DND-41 (cell line): ENCODE measurements at regions not wholly inside any gene's neighbourhood (a gene's known extent, or its start where the extent isn't known, plus 50 kb on each side); places are given as distances from the start of the nearest gene placed in this dataset.

Experiments
- CTCF ChIP-seq: IDR thresholded peaks from 2 replicates; pipeline ENCODE4 v1.5.1; 2012; ENCODE audit warnings: borderline replicate concordance, low read length, moderate library complexity, mild to moderate bottlenecking; ENCODE audit not compliant: poor library complexity, severe bottlenecking; ENCODE audit errors: extremely low read depth
- EZH2 ChIP-seq: IDR thresholded peaks from 3 replicates; pipeline ENCODE4 v1.6.1; 2012; ENCODE audit warnings: borderline replicate concordance, low read depth, mild to moderate bottlenecking, moderate library complexity, low read length, inconsistent platforms; ENCODE audit not compliant: severe bottlenecking

DNA sequence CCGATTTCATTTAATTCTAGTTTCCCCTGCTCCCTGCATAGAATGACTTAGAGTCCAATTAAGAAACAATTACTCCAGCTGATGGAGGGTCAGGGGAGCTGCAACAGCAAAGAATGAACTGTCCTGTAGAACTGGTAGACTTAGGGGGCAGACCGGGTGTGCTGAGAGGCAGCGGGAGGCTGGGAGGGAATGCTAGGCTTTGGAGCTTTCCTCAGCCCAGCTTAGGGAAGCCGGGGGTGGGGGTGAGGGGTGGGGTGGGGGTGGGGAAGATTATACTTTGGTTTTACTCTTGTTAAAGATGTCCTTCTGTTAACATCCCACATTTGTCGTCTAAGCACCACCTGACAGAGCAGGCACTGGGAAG lies 458.6 kb upstream of the ASIC2 start:
- TF ChIP-seq CTCF (no peak), EZH2 (no peak)
